H9 (cell line): ENCODE measurements at regions not wholly inside any gene's neighbourhood (a gene's known extent, or its start where the extent isn't known, plus 50 kb on each side); places are given as distances from the start of the nearest gene placed in this dataset.

Experiments
- DNase-seq: peaks from one replicate; pipeline ENCODE4 v3.0.0-alpha.2; 2017
- H2AFZ ChIP-seq: one replicate; pipeline ENCODE4 v1.6.1; 2013; ENCODE audit warnings: mild to moderate bottlenecking, low read length, control low read depth, moderate library complexity
- H2AK5ac ChIP-seq: 2 replicates; pipeline ENCODE4 v1.6.1; 2013; ENCODE audit warnings: low read length, control low read depth, mixed read lengths; ENCODE audit not compliant: insufficient read length
- H2BK120ac ChIP-seq: one replicate; pipeline ENCODE4 v1.6.1; 2013; ENCODE audit warnings: low read depth, mild to moderate bottlenecking, low read length, control low read depth, inconsistent platforms; ENCODE audit not compliant: poor library complexity, severe bottlenecking
- H2BK12ac ChIP-seq: 2 replicates; pipeline ENCODE4 v1.6.1; 2013; ENCODE audit warnings: low read length, control low read depth, mixed read lengths, low read depth; ENCODE audit not compliant: insufficient read length
- H2BK15ac ChIP-seq: 2 replicates; pipeline ENCODE4 v1.6.1; 2013; ENCODE audit warnings: low read depth, low read length, control low read depth
- H2BK20ac ChIP-seq: one replicate; pipeline ENCODE4 v1.6.1; 2013; ENCODE audit warnings: low read depth, mild to moderate bottlenecking, low read length, control low read depth, inconsistent platforms; ENCODE audit not compliant: poor library complexity, severe bottlenecking
- H2BK5ac ChIP-seq: 2 replicates; pipeline ENCODE4 v1.6.1; 2013; ENCODE audit warnings: low read length, control low read depth, mixed read lengths; ENCODE audit not compliant: insufficient read length
- H3K14ac ChIP-seq: 2 replicates; pipeline ENCODE4 v1.6.1; 2013; ENCODE audit warnings: low read length, control low read depth; ENCODE audit not compliant: insufficient read depth
- H3K18ac ChIP-seq: 2 replicates; pipeline ENCODE4 v1.6.1; 2013; ENCODE audit warnings: low read depth, mild to moderate bottlenecking, mixed read lengths, low read length, control low read depth; ENCODE audit not compliant: insufficient read length
- H3K23ac ChIP-seq: 2 replicates; pipeline ENCODE4 v1.6.1; 2013; ENCODE audit warnings: low read length, control low read depth, mixed read lengths, low read depth; ENCODE audit not compliant: insufficient read length
- H3K23me2 ChIP-seq: 2 replicates; pipeline ENCODE4 v1.6.1; 2013; ENCODE audit warnings: low read depth, mild to moderate bottlenecking, mixed read lengths, low read length, control low read depth; ENCODE audit not compliant: insufficient read length, poor library complexity, severe bottlenecking
- H3K27ac ChIP-seq: 2 replicates; pipeline ENCODE4 v1.5.1; 2013; ENCODE audit warnings: low read length, control low read depth, mixed read lengths, low read depth; ENCODE audit not compliant: insufficient read length
- H3K27me3 ChIP-seq: 2 replicates; pipeline ENCODE4 v1.6.1; 2013; ENCODE audit warnings: low read length, control low read depth, inconsistent platforms; ENCODE audit not compliant: insufficient read depth
- H3K4ac ChIP-seq: 2 replicates; pipeline ENCODE4 v1.6.1; 2013; ENCODE audit warnings: low read depth, mild to moderate bottlenecking, control low read depth, inconsistent platforms, low read length, moderate library complexity
- H3K4me1 ChIP-seq: 2 replicates; pipeline ENCODE4 v1.6.1; 2013; ENCODE audit warnings: low read length, control low read depth, inconsistent platforms; ENCODE audit not compliant: insufficient read depth
- H3K4me2 ChIP-seq: 2 replicates; pipeline ENCODE4 v1.6.1; 2013; ENCODE audit warnings: low read length, control low read depth, mixed read lengths; ENCODE audit not compliant: insufficient read length, insufficient read depth
- H3K56ac ChIP-seq: 2 replicates; pipeline ENCODE4 v1.6.1; 2013; ENCODE audit warnings: low read depth, mild to moderate bottlenecking, mixed read lengths, low read length, control low read depth; ENCODE audit not compliant: insufficient read length
- H3K79me1 ChIP-seq: 2 replicates; pipeline ENCODE4 v1.6.1; 2013; ENCODE audit warnings: low read depth, mild to moderate bottlenecking, moderate library complexity, low read length, control low read depth, inconsistent platforms; ENCODE audit not compliant: insufficient read depth, poor library complexity, severe bottlenecking
- H3K79me2 ChIP-seq: 2 replicates; pipeline ENCODE4 v1.6.1; 2013; ENCODE audit warnings: low read length, control low read depth, inconsistent platforms; ENCODE audit not compliant: insufficient read depth
- H3K9ac ChIP-seq: 2 replicates; pipeline ENCODE4 v1.6.1; 2013; ENCODE audit warnings: low read length, control low read depth, mixed read lengths; ENCODE audit not compliant: insufficient read length; ENCODE audit errors: extremely low read depth
- H3K9me3 ChIP-seq: one replicate; pipeline ENCODE4 v1.6.1; 2013; ENCODE audit warnings: low read depth, low read length, inconsistent platforms; ENCODE audit not compliant: control insufficient read depth
- H3T11ph ChIP-seq: one replicate; pipeline ENCODE4 v1.6.1; 2013; ENCODE audit warnings: mild to moderate bottlenecking, low read length, control low read depth, inconsistent platforms
- H4K20me1 ChIP-seq: one replicate; pipeline ENCODE4 v1.6.1; 2013; ENCODE audit not compliant: control insufficient read depth, insufficient read length, insufficient read depth
- H4K5ac ChIP-seq: 2 replicates; pipeline ENCODE4 v1.6.1; 2013; ENCODE audit warnings: low read depth, mild to moderate bottlenecking, mixed read lengths, low read length, control low read depth; ENCODE audit not compliant: insufficient read length
- H4K8ac ChIP-seq: replicated peaks from 2 replicates; pipeline ENCODE4 v1.6.1; 2013; ENCODE audit warnings: low read length, control low read depth, mixed read lengths, low read depth; ENCODE audit not compliant: insufficient read length
- H4K91ac ChIP-seq: 2 replicates; pipeline ENCODE4 v1.6.1; 2013; ENCODE audit warnings: low read depth, mild to moderate bottlenecking, moderate library complexity, mixed read lengths, low read length, control low read depth; ENCODE audit not compliant: insufficient read length
- H3K27ac Mint-ChIP-seq, 3 experiments: 2 replicates in 2 of 3; 3 replicates in 1 of 3; pipeline ENCODE4 v1.8.0; 2020 to 2021; ENCODE audit warnings: mixed read lengths in 3 of 3, mild to moderate bottlenecking in 1 of 3, moderate library complexity in 1 of 3
- H3K27me3 Mint-ChIP-seq: 2 replicates; pipeline ENCODE4 v1.8.0; 2021; ENCODE audit warnings: low read depth, mild to moderate bottlenecking, moderate library complexity, mixed read lengths
- H3K36me3 Mint-ChIP-seq, 3 experiments: 2 replicates in 2 of 3; 3 replicates in 1 of 3; pipeline ENCODE4 v1.8.0; 2020 to 2021; ENCODE audit warnings: low read depth in 3 of 3, mixed read lengths in 3 of 3; ENCODE audit not compliant: insufficient read depth in 1 of 3
- H3K4me1 Mint-ChIP-seq, 2 experiments: 2 replicates each; pipeline ENCODE4 v1.8.0; 2020; ENCODE audit warnings: mixed read lengths in 2 of 2
- H3K4me3 Mint-ChIP-seq, 2 experiments: 2 replicates in 1 of 2; 3 replicates in 1 of 2; pipeline ENCODE4 v1.8.0; 2020 to 2021; ENCODE audit warnings: mild to moderate bottlenecking in 2 of 2, mixed read lengths in 2 of 2, moderate library complexity in 1 of 2
- H3K9me3 Mint-ChIP-seq, 2 experiments: 2 replicates in 1 of 2; 3 replicates in 1 of 2; pipeline ENCODE4 v1.8.0; 2020; ENCODE audit warnings: mild to moderate bottlenecking in 2 of 2, mixed read lengths in 2 of 2, moderate library complexity in 1 of 2
- WGBS: extraction: QIAGEN DNeasy Blood & Tissue Kit; methylation state at CpG from one replicate; pipeline ENCODE4 v1.1.7; 2013; ENCODE audit warnings: missing lambda C conversion rate, low lambda C conversion rate, mixed read lengths; ENCODE audit not compliant: insufficient read length; ENCODE audit errors: extremely low coverage; 5-methylcytosine and 5-hydroxymethylcytosine counted together
- TF ChIP-seq, protein P1 (sequence below): fragments of 200-600 bp; sonication (generic); conservative IDR thresholded peaks from 3 replicates; pipeline ENCODE4 v1.8.0; 2021; ENCODE audit warnings: antibody characterized with exemption, mild to moderate bottlenecking

DNA sequence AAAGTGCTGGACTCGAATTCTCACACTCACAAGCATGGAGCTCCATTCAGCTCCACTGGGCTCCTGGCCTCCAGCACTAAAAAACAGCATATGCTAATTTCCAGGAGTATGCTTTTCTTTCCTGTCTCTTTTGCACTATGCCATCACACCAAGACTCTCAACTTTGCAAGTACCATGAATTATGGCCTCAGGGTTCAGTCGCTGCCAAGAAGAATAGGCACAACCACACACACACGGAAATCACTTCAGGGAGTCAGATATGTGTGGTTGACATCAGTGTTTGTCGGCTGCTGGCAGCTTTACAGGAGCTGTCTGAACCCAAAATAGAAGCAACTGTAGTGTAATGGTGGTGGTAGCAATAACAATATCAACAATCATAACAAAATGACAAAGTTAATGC lies 305.0 kb upstream of the SLCO3A1 start:
- H3K9me3 ChIP-seq: no peaks in the 10 kb centered on the region
- H4K91ac ChIP-seq: no peak overlapping the region
- no peak overlapping the region for H2BK5ac ChIP-seq
- no peaks in the 10 kb centered on the region for H4K20me1 ChIP-seq
- H3K9ac ChIP-seq: no peak overlapping the region
- Mint-ChIP-seq H3K27ac (no peak overlapping the region; a peak in 1 of 7 replicates), H3K27me3 (no peaks in the 10 kb centered on the region), H3K4me3 (no peak overlapping the region), H3K36me3 (peaks cover 0 to 2% (median 0%) of the 10 kb centered on the region in 3 experiments; a peak in 1 of 7 replicates), H3K4me1 (peaks cover 16 to 23% of the 10 kb centered on the region in 2 experiments), H3K9me3 (peaks cover 0 to 4% of the 10 kb centered on the region in 2 experiments; a peak in 2 of 5 replicates)
- H2BK120ac ChIP-seq: no peak overlapping the region
- no peaks in the 10 kb centered on the region for H3K23me2 ChIP-seq
- no peak overlapping the region for H3K4ac ChIP-seq
- TF ChIP-seq, protein P1, sequence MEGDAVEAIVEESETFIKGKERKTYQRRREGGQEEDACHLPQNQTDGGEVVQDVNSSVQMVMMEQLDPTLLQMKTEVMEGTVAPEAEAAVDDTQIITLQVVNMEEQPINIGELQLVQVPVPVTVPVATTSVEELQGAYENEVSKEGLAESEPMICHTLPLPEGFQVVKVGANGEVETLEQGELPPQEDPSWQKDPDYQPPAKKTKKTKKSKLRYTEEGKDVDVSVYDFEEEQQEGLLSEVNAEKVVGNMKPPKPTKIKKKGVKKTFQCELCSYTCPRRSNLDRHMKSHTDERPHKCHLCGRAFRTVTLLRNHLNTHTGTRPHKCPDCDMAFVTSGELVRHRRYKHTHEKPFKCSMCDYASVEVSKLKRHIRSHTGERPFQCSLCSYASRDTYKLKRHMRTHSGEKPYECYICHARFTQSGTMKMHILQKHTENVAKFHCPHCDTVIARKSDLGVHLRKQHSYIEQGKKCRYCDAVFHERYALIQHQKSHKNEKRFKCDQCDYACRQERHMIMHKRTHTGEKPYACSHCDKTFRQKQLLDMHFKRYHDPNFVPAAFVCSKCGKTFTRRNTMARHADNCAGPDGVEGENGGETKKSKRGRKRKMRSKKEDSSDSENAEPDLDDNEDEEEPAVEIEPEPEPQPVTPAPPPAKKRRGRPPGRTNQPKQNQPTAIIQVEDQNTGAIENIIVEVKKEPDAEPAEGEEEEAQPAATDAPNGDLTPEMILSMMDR: no peak
- H3K23ac ChIP-seq: no peak overlapping the region
- no peak overlapping the region for H2BK15ac ChIP-seq
- no peak overlapping the region for H2AK5ac ChIP-seq
- H3K56ac ChIP-seq: no peak overlapping the region
- no peak overlapping the region for H3K27ac ChIP-seq
- H3K27me3 ChIP-seq: no peaks in the 10 kb centered on the region
- no peaks in the 10 kb centered on the region for H3K4me1 ChIP-seq
- H4K5ac ChIP-seq: no peak overlapping the region
- no peaks in the 10 kb centered on the region for H3K79me1 ChIP-seq
- H2AFZ ChIP-seq: no peak overlapping the region
- no peak overlapping the region for H3K18ac ChIP-seq
- no peak overlapping the region for H2BK20ac ChIP-seq
- no peaks in the 10 kb centered on the region for H3K79me2 ChIP-seq
- no peak overlapping the region for H3T11ph ChIP-seq
- H2BK12ac ChIP-seq: no peak overlapping the region
- H4K8ac ChIP-seq: no peak overlapping the region
- H3K4me2 ChIP-seq: no peak overlapping the region
- no peak for DNase-seq
- WGBS: no CpG with 5 or more reads among the region's 4 CpGs
- H3K14ac ChIP-seq: no peak overlapping the region
